ENCODE measurements at regions not wholly inside any gene's neighbourhood (a gene's known extent, or its start where the extent isn't known, plus 50 kb on each side); places are given as distances from the start of the nearest gene placed in this dataset.

DNA sequence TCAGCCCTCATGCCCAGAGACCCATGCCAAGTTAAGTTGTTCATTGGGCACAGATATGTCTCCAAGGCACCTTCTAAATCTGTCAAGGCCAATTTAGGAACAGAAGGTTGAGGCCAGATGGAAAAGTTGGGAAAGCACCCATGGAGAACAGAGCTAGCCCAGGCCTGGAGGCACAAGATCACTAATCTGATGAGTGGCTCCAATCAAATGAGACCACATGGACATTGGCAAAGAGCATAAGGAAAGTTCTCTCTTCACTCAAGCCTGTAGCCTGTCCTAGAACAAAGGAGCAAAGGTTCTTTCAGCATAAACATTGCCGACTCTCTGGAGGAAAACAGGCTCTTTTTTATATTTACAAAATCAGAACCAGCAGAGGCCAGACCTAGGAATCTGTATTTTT, 154.8 kb downstream of the RNF152 start:
- WGBS = 57% methylated on average over 1 of the region's 1 CpG
- TF ChIP-seq POLR2AphosphoS5 (IDR thresholded peaks at IDR 0.05) (no peak), POLR2A (IDR thresholded peaks at IDR 0.05) (no peak)
- TF ChIP-seq, protein P1, sequence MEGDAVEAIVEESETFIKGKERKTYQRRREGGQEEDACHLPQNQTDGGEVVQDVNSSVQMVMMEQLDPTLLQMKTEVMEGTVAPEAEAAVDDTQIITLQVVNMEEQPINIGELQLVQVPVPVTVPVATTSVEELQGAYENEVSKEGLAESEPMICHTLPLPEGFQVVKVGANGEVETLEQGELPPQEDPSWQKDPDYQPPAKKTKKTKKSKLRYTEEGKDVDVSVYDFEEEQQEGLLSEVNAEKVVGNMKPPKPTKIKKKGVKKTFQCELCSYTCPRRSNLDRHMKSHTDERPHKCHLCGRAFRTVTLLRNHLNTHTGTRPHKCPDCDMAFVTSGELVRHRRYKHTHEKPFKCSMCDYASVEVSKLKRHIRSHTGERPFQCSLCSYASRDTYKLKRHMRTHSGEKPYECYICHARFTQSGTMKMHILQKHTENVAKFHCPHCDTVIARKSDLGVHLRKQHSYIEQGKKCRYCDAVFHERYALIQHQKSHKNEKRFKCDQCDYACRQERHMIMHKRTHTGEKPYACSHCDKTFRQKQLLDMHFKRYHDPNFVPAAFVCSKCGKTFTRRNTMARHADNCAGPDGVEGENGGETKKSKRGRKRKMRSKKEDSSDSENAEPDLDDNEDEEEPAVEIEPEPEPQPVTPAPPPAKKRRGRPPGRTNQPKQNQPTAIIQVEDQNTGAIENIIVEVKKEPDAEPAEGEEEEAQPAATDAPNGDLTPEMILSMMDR (IDR thresholded peaks at IDR 0.05) = no peak
- peak overlapping the region; percentile 20 to 42 for H3K27ac ChIP-seq

DNA sequence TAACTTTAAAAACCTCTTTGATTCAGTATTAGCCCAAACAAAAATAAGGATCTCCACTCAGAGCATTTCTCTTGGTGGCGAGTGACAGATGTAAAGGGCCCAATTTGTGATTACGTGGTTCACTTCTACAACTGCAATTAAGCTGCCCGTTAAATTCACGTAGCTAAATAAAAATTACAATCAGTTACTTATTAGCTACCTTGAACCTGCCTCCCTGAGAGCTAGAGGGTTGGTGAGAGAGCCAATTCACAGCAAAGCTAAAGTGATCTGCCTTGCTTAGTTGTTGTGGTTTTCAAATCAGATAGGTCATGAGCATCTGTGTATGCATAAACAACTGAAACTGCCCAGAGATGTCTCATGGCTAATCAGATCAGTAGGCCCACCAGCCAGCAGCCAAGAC, 156.7 kb downstream of the RNF152 start:
- Histone ChIP-seq H3K27ac (no peak overlapping the region), H3K27me3 (replicated peaks; ENCODE audit: insufficient read depth) (no peaks in the 10 kb centered on the region), H3K4me1 (replicated peaks) (no peaks in the 10 kb centered on the region), H3K36me3 (no peaks in the 10 kb centered on the region), H3K9me3 (no peaks in the 10 kb centered on the region), H3K4me3 (no peak overlapping the region)
- no peak for DNase-seq (ENCODE audit: low spot score)
- 55% methylated on average over 4 of the region's 4 CpGs for WGBS
- intact Hi-C loops (cut with DNase I) = no loop called here
- TF ChIP-seq POLR2A (IDR thresholded peaks at IDR 0.05) (no peak), POLR2AphosphoS5 (IDR thresholded peaks at IDR 0.05) (no peak)
- TF ChIP-seq, protein P1 (IDR thresholded peaks at IDR 0.05) = no peak

More for the DNA sequence above, 154.8 kb downstream of the RNF152 start:
- H3K36me3 ChIP-seq = no peaks in the 10 kb centered on the region
- H3K27me3 ChIP-seq (replicated peaks; ENCODE audit: insufficient read depth) = no peaks in the 10 kb centered on the region
- H3K4me3 ChIP-seq = no peak overlapping the region
- intact Hi-C loops (cut with DNase I) = no loop called here
- no peaks in the 10 kb centered on the region for H3K4me1 ChIP-seq (replicated peaks)
- no peaks in the 10 kb centered on the region for H3K9me3 ChIP-seq
- no peak for DNase-seq (ENCODE audit: low spot score)

DNA sequence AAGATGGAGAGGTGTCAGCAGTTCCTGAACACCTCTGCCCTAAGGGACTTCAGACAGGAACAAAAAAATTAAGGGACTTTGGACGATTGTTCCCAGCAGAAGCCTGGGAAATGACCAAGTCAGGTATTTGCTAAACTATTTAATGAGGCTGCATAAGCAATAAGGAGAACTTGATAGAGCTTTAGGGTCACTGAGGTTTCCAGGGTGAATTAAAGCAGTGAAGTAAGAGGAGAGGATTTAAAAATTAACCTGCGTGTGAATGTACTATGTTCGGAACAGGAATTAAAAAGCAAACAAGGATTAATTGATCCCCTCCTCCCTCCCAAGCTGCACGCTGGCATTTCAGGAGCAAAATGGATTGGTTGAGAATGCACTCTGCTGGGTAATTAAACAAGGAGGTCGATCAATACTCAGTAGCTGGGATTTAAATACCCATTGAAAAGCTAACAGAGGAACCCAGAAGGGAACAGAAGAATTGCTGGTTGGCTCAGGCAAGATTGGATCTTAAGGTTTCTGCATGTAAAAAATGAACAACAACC, 157.2 kb downstream of the RNF152 start:
- no peaks in the 10 kb centered on the region for H3K36me3 ChIP-seq
- no peak overlapping the region for H3K4me3 ChIP-seq
- WGBS = 49% methylated on average over 5 of the region's 5 CpGs
- no peak for TF ChIP-seq POLR2A (IDR thresholded peaks at IDR 0.05)
- TF ChIP-seq, protein P1 (IDR thresholded peaks at IDR 0.05) = no peak
- TF ChIP-seq POLR2AphosphoS5 (IDR thresholded peaks at IDR 0.05) = no peak
- H3K27me3 ChIP-seq (replicated peaks; ENCODE audit: insufficient read depth) = no peaks in the 10 kb centered on the region
- H3K4me1 ChIP-seq (replicated peaks) = no peaks in the 10 kb centered on the region
- no peak for DNase-seq (ENCODE audit: low spot score)
- no peaks in the 10 kb centered on the region for H3K9me3 ChIP-seq
- H3K27ac ChIP-seq = peak overlapping the region in 1 of 2 donors; percentile 44
- intact Hi-C loops (cut with DNase I) = no loop called here

DNA sequence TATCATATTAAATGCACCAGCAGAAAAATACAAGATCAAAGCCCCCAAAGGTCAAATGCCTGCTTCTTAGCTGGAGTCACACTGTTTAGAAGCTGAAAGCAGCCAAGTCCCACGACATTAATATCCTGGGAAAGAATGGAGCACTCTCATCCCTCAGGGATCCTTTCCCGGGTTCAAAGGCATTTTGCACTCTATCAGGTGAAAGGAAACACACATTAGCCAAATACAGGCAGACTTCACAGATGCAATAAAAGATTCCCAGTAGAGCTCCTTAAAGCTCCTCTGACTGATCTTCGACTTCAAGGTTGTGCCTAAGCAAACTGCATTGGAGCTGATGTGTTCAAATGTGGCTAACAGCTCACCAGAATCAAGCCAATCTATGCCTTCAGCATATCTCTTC, 158.4 kb downstream of the RNF152 start:
- Histone ChIP-seq H3K27ac (peak overlapping the region; percentile 44 to 51), H3K9me3 (no peaks in the 10 kb centered on the region), H3K27me3 (replicated peaks; ENCODE audit: insufficient read depth) (no peaks in the 10 kb centered on the region), H3K4me1 (replicated peaks) (no peaks in the 10 kb centered on the region), H3K4me3 (no peak overlapping the region), H3K36me3 (no peaks in the 10 kb centered on the region)
- intact Hi-C loops (cut with DNase I) = no loop called here
- WGBS = 23% methylated on average over 3 of the region's 3 CpGs
- DNase-seq (ENCODE audit: low spot score) = no peak
- no peak for TF ChIP-seq POLR2AphosphoS5 (IDR thresholded peaks at IDR 0.05)
- TF ChIP-seq, protein P1 (IDR thresholded peaks at IDR 0.05) = no peak
- no peak for TF ChIP-seq POLR2A (IDR thresholded peaks at IDR 0.05)

DNA sequence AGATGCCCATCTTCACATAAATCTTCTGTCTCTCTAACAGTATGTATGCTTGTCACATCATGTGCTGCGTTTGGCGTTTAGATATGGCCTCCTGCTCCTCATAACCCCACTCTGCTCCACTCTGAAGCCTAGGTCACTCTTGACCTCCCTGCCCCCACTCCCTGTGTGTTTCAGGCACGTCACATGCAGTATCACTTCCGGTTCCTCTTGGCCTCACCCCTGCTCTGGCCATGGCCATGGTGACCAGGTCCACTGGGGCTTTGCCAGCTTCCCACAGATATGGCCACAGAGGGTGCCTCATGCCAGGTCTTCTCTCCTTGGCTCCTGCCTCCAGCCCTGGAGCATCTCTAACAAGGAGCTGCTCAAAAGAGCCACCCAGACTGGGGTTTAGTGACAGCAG, 160.0 kb downstream of the RNF152 start:
- H3K36me3 ChIP-seq = no peaks in the 10 kb centered on the region
- 92% methylated on average over 4 of the region's 4 CpGs for WGBS
- no peak overlapping the region for H3K4me3 ChIP-seq
- H3K27me3 ChIP-seq (replicated peaks; ENCODE audit: insufficient read depth) = no peaks in the 10 kb centered on the region
- DNase-seq (ENCODE audit: low spot score) = no peak
- TF ChIP-seq, protein P1 (IDR thresholded peaks at IDR 0.05) = no peak
- no peak for TF ChIP-seq POLR2AphosphoS5 (IDR thresholded peaks at IDR 0.05)
- no peak for TF ChIP-seq POLR2A (IDR thresholded peaks at IDR 0.05)
- no peaks in the 10 kb centered on the region for H3K4me1 ChIP-seq (replicated peaks)
- no peaks in the 10 kb centered on the region for H3K9me3 ChIP-seq
- intact Hi-C loops (cut with DNase I) = no loop called here
- peak overlapping the region; percentile 40 to 65 for H3K27ac ChIP-seq

Data from prostate gland (tissue), 2 donors.